ENCODE measurements at regions not wholly inside any gene's neighbourhood (a gene's known extent, or its start where the extent isn't known, plus 50 kb on each side); places are given as distances from the start of the nearest gene placed in this dataset.
"Not testable (repeated sequence)": the region's sequence is repeated elsewhere in the genome, so short reads cannot be mapped to it uniquely, and the experiment has no call there.

DNA sequence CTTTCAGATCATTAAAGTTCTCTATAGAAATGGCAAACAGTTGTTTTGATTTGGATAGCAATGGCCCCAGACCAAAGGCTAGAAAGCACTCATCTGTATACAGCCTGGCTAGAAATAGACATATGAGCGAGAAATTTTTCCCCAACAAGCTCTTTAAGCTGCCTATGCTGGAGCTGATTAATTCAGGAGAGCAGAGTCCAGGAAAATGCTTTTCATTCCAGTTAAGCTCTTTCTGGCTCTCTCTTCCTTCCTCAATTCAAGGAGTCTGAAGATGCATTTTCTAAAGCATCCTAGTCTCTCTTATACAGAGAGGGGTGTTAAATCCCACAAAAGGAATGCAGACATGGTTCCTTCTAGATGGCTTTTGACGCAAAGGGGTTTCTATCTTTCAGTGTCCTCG, 141.7 kb upstream of the RAI2 start:
- DNase-seq = no peak

GRCh38 chrX:17994429-17994828, 133.3 kb upstream of the RAI2 start:
- no peak for DNase-seq

GRCh38 chrX:17993062-17993461, 132.0 kb upstream of the RAI2 start:
- no peak for DNase-seq

DNA sequence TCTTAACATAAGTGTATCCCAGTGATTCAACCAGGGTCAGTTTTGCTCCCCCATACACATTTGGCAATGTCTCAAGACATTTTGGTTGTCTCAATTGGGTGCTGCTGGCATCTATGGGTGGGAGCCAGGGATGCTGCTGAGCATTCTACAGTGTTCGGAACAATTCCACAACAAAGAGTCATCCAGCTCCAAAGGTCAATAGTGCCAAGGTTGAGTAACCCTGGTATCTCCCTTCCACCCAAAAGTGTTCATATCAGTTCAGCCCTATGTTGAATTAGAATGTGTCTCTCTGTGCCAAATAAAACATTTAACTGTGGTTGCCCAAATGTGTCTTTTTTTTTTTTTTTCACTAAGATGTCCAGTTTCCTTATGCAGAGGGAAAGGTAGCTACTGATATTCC, 129.4 kb upstream of the RAI2 start:
- DNase-seq = no peak

DNA sequence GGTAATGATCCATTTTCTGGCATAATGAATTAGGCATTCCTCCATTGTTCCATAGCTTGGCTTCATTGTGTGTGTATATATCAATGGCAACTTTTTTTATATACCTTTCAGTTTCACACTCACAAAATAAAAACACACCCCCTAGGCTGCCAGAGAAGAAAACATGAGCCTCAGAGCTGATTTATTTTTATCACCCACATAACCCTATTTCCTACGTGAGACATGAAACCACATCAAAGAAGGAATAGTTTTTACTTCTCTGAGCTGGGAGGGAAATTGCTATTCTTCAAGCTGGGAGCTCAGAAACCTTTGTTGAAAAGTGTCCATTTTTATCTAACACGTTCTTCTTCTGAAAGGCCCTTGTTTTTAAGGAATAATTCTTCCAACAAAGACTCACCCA, 126.7 kb upstream of the RAI2 start:
- no peak for DNase-seq

GRCh38 chrX:17986977-17987376, 125.9 kb upstream of the RAI2 start:
- no peak for DNase-seq

DNA sequence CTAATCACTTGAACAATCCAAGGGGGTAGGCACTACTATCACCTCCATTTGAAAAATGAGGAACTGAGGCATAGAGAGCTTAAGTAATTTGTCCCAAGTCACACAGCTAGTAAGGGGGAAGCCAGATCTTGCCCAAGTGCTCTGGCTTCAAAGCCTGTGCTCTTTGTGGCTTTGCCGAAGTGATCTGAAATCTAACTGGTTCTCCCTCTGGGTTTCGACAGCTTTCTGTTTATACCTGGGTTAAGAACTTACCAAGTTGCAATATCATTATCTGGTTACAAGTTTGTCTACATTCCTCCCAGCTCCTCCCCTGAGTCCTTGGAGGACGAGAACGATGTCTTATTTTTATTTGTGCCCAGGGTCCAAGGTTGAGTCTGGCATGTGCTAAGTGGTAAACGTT, 125.3 kb upstream of the RAI2 start:
- DNase-seq = no peak

GRCh38 chrX:17984415-17984814, 123.3 kb upstream of the RAI2 start:
- DNase-seq = no peak

GRCh38 chrX:17983389-17983788, 122.3 kb upstream of the RAI2 start:
- no peak for DNase-seq

DNA sequence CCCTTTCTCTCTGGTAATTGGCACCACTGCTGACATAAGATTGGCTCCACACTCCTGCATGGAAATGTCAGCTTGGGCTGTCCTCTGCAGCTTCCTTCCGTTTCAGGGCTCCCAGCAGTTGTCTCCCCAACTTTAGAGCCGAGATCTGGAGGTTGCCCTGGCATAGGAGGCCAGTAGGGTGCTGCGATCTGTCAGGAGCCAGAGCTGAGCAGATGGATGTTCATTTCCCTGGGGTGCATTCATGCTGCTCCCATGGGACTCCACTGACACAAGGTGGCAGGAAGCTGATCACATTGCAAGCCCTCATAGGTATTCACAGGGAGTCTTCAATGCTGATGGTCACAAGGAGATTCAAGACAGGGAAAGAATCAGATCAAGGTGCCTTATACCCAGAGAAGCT, 116.6 kb upstream of the RAI2 start:
- no peak for DNase-seq

- no peak for DNase-seq
Observed at GRCh38 chrX:17976955-17977354, 115.9 kb upstream of the RAI2 start.

DNA sequence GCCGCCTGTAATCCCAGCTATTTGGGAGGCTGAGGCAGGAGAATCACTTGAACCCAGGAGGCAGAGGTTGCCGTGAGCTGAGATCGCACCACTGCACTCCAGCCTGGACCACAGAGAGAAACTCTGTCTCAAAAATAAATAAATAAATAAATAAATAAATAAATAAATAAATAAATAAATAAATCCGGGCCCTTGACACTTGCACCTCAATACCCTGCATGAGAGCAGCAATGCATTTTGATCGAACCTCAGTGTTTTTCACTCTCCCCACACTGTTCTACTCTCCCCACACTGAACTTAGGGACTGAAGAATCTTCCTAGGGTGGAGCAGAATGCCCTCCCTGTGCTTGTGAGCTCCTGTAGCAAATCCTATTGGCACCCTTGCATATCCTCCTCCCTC, 114.3 kb upstream of the RAI2 start:
- DNase-seq = not testable (repeated sequence)

DNA sequence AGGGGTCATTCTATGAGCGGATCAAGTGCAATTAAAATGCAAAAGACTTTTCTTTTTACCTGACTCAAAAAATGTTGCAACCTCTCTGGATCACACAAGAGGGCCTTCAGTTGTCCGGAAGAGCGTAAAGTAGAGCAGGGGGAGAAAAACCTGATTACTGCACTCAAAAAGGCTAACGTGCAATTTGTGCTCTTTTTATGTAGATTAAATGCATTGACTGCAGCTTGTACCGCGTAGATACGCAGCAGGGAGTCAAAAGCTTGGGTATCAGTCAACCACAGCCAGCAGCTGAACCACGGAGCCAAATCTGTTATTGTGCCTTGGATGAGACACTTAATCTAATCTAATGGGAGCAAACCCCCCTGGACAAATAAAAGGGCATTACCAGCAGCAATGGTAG, 107.3 kb upstream of the RAI2 start:
- no peak for DNase-seq

GRCh38 chrX:17967888-17968287, 106.8 kb upstream of the RAI2 start:
- no peak for DNase-seq

GRCh38 chrX:17964871-17965270, 103.8 kb upstream of the RAI2 start:
- DNase-seq = no peak

- DNase-seq = no peak
Observed at GRCh38 chrX:17960891-17961290, 99.8 kb upstream of the RAI2 start.

DNA sequence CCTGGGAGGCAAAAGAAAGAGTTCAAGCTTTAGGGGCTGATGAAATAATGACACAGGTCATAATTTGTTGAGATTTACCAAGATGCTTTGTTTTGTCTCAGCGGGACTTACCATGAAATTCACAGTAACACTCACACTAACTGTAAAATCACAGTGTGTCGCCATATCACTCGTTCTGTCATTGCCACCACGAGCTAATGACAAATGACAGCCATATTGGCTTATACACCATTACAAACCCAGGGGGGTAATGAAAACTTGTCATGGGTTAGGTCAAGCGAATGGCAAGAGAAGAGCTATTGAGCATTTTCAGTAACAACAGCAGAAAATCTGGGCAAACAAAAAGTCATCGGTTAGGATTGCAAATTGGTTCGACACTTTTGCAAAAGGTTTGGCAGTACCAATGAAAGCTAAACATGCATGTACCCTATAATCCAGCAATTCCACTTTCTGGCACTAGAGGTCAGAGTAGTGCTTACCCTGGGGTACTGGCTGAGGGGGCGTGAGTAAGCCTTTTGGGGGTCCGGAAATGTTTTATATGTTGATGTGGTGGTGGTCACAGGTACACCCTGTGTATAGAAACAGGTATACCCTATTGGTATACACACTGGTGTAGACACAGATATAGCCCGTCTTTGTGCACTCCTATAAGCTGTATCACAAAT, 83.9 kb upstream of the RAI2 start:
- DNase-seq = peak in 1 of 2 experiments; percentile 1

DNA sequence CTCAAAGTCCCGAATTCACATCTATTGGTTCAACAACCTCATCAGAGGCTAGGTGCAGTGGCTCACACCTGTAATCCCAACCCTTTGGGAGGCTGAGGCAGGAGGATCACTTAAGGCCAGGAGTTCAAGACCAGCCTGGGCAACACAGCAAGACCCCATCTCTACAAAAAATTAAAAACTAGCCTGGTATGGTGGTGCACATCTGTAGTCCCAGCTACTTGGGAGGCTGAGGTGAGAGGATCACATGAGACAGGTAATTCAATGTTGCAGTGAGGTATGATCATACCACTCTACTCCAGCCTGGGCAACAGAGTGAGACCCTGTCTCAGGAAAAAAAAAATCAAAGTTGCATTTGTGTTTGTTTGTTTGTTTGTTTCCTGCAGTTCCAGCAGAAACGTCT, 80.1 kb upstream of the RAI2 start:
- not testable (repeated sequence) for DNase-seq

DNA sequence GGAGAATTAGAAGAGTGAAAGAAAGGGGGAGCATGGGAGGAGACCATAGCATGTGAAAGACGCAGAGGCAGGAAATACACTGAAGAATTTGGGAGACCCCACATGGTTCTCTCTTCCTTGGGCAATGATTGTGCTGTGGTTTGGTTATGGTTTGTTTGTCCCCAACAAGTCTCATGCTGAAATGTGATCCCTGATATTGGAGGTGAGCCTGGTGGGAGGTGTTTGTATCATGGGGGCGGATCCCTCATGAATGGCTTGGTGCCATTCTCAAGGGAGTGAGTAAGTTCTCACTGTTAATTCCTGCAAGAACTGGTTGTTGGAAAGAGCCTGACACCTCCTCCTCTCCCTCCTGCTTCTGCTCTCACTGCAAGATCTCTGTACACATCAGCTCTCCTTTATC, 78.6 kb upstream of the RAI2 start:
- DNase-seq = no peak

DNA sequence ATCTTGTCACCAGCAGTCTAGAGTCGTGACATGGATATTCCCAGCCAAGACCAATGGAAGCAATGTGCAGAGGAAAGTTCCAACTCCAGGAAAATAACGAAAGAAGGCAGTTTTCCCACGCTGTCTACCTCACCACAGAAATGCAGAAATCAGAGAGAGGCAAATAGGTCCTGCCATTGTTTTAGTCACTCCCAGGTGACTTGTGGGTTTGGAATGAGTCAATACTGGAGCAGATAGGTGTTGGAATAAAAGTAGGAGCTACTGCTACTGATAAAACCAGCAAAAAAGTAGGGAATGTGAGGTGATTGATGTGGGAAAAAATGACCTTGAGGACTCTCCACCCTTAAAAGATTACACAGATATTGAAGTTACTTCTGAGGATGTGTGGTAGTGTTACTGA, 72.8 kb upstream of the RAI2 start:
- DNase-seq = no peak

DNA sequence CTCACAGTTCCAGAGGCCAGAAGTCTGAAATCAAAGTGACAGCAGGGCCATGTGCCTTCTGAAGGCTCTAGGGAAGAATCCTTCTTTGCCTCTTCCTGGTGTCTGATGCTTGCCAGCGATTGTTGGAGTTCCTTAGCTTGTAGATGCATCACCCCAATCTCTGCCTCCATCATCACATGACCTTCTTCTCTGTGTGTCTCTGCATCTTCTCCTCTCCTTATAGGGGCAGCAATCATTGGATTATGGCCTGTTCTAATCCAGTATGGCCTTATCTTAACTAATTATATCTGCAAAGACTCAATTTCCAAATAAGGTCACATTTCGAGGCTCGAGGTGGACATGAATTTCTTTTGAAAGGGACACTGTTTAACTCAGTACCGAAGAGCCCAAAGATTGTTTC, 71.7 kb upstream of the RAI2 start:
- no peak for DNase-seq

- no peak for DNase-seq
Observed at GRCh38 chrX:17931855-17932254, 70.8 kb upstream of the RAI2 start.

GRCh38 chrX:17930850-17931249, 69.8 kb upstream of the RAI2 start:
- DNase-seq = no peak

DNA sequence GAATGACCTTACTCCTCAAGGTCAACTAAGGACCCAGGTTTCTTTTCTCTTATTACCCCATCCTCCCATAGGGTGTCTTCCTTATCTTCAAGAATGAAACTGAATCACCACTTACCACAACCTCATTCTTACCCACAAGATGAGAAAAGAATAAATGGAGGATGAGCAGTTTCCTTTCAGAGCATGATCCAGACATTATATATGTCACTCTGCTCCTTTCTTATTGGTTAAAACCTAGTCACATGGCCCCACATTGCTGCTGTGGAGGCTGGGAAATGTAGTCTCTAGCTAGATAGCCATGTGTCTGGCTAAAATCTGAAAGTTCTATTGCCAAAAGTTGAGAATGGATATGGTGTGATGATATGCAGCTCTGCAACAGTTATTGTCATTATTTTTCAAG, 62.4 kb upstream of the RAI2 start:
- peak in 1 of 2 experiments; percentile 1 for DNase-seq

GRCh38 chrX:17922303-17922702, 61.2 kb upstream of the RAI2 start:
- DNase-seq = no peak

Data from NCI-H446 (cell line).